OCI-LY1 (cell line): ENCODE measurements at regions not wholly inside any gene's neighbourhood (a gene's known extent, or its start where the extent isn't known, plus 50 kb on each side); places are given as distances from the start of the nearest gene placed in this dataset.

Experiments used
- H2AFZ ChIP-seq: fragments of 200-600 bp; sonication (generic), shearing (Covaris generic); 2 replicates; pipeline ENCODE4 v1.6.0; 2014; ENCODE audit warnings: antibody characterized with exemption, mild to moderate bottlenecking, low read length
- H3F3A ChIP-seq: fragments of 200-600 bp; sonication (generic), shearing (Covaris generic); 2 replicates; pipeline ENCODE4 v1.6.0; 2014; ENCODE audit warnings: mild to moderate bottlenecking, antibody characterized with exemption, low read length, moderate library complexity; ENCODE audit not compliant: insufficient read depth
- H3K27ac ChIP-seq: fragments of 200-600 bp; sonication (generic); 2 replicates; pipeline ENCODE4 v1.5.1; 2014; ENCODE audit warnings: low read length, mixed run types, mild to moderate bottlenecking, low read depth; ENCODE audit not compliant: poor library complexity, severe bottlenecking
- H3K27me3 ChIP-seq: fragments of 200-600 bp; sonication (generic); 2 replicates; pipeline ENCODE4 v1.6.0; 2014; ENCODE audit warnings: antibody characterized with exemption, mild to moderate bottlenecking, low read length, moderate library complexity; ENCODE audit not compliant: insufficient read depth
- H3K36me3 ChIP-seq: fragments of 200-600 bp; sonication (generic); 2 replicates; pipeline ENCODE4 v1.6.1; 2014; ENCODE audit warnings: mild to moderate bottlenecking, antibody characterized with exemption, low read length, moderate library complexity, mixed read lengths; ENCODE audit not compliant: insufficient read depth
- H3K4me1 ChIP-seq: fragments of 200-600 bp; sonication (generic); 2 replicates; pipeline ENCODE4 v1.5.1; 2014; ENCODE audit warnings: mild to moderate bottlenecking, low read length, moderate library complexity; ENCODE audit not compliant: insufficient read depth, severe bottlenecking
- H3K4me2 ChIP-seq: fragments of 200-600 bp; sonication (generic), shearing (Covaris generic); 2 replicates; pipeline ENCODE4 v1.6.1; 2014; ENCODE audit warnings: low read length
- H3K4me3 ChIP-seq: fragments of 200-600 bp; sonication (generic); 2 replicates; pipeline ENCODE4 v1.5.1; 2014; ENCODE audit warnings: low read length, low read depth, mild to moderate bottlenecking, mixed read lengths; ENCODE audit not compliant: poor library complexity, severe bottlenecking
- H3K79me2 ChIP-seq: fragments of 200-600 bp; shearing (Covaris generic); 2 replicates; pipeline ENCODE4 v1.6.1; 2016; ENCODE audit warnings: mixed run types, low read length, mixed read lengths; ENCODE audit not compliant: insufficient read depth
- H3K9ac ChIP-seq: fragments of 200-600 bp; sonication (generic), shearing (Covaris generic); 2 replicates; pipeline ENCODE4 v1.6.1; 2014; ENCODE audit warnings: mild to moderate bottlenecking, low read length, mixed read lengths
- H3K9me2 ChIP-seq: fragments of 200-600 bp; sonication (generic), shearing (Covaris generic); 2 replicates; pipeline ENCODE4 v1.6.1; 2014; ENCODE audit warnings: low read depth, mild to moderate bottlenecking, low read length, mixed read lengths
- H3K9me3 ChIP-seq: fragments of 200-600 bp; shearing (Covaris generic); 2 replicates; pipeline ENCODE4 v1.6.1; 2014; ENCODE audit warnings: low read length, mixed read lengths
- H4K20me1 ChIP-seq: fragments of 200-600 bp; sonication (generic), shearing (Covaris generic); 2 replicates; pipeline ENCODE4 v1.6.0; 2016; ENCODE audit warnings: mild to moderate bottlenecking, low read length; ENCODE audit not compliant: insufficient read depth
- CTCF ChIP-seq: fragments of 200-600 bp; sonication (generic), shearing (Covaris generic); IDR thresholded peaks from 2 replicates; pipeline ENCODE4 v1.5.1; 2017; ENCODE audit warnings: mild to moderate bottlenecking, antibody characterized with exemption, low read length, moderate library complexity, mixed read lengths
- EZH2 ChIP-seq: fragments of 200-600 bp; sonication (generic), shearing (Covaris generic); IDR thresholded peaks from 2 replicates; pipeline ENCODE4 v1.8.0; 2017; ENCODE audit warnings: borderline replicate concordance, mixed run types, mild to moderate bottlenecking, antibody characterized with exemption, low read length, moderate library complexity, mixed read lengths

- Histone ChIP-seq H3K79me2 (no peaks in the 10 kb centered on the region), H3K36me3 (no peaks in the 10 kb centered on the region), H3K4me1 (no peaks in the 10 kb centered on the region), H3K27me3 (no peaks in the 10 kb centered on the region), H3K27ac (no peak overlapping the region), H3K4me3 (no peak overlapping the region), H3K9me2 (no peaks in the 10 kb centered on the region), H3F3A (no peaks in the 10 kb centered on the region), H4K20me1 (no peaks in the 10 kb centered on the region), H3K4me2 (no peak overlapping the region), H3K9ac (no peak overlapping the region), H2AFZ (no peak overlapping the region), H3K9me3 (0 out of 2 replicates have a peak, but pooled peaks cover 4% of the 10 kb centered on the region)
- no peak for TF ChIP-seq CTCF
- no peak for TF ChIP-seq EZH2
These were observed 77.1 kb downstream of the YIPF5 start for GRCh38 chr5:144093400-144093799.

GRCh38 chr5:144093868-144094267 is 76.6 kb downstream of the YIPF5 start:
- Histone ChIP-seq H3F3A (no peaks in the 10 kb centered on the region), H3K9me3 (0 out of 2 replicates have a peak, but pooled peaks cover 4% of the 10 kb centered on the region), H3K9ac (no peak overlapping the region), H2AFZ (no peak overlapping the region), H3K79me2 (no peaks in the 10 kb centered on the region), H3K9me2 (no peaks in the 10 kb centered on the region), H3K4me2 (no peak overlapping the region), H3K4me1 (no peaks in the 10 kb centered on the region), H4K20me1 (no peaks in the 10 kb centered on the region), H3K4me3 (no peak overlapping the region), H3K27me3 (no peaks in the 10 kb centered on the region), H3K27ac (no peak overlapping the region), H3K36me3 (no peaks in the 10 kb centered on the region)
- TF ChIP-seq CTCF: no peak
- no peak for TF ChIP-seq EZH2

- H3K79me2 ChIP-seq: no peaks in the 10 kb centered on the region
- no peak overlapping the region for H3K27ac ChIP-seq
- H3K4me1 ChIP-seq: no peaks in the 10 kb centered on the region
- no peak overlapping the region for H2AFZ ChIP-seq
- no peaks in the 10 kb centered on the region for H3F3A ChIP-seq
- 0 out of 2 replicates have a peak, but pooled peaks cover 4% of the 10 kb centered on the region for H3K9me3 ChIP-seq
- no peaks in the 10 kb centered on the region for H4K20me1 ChIP-seq
- TF ChIP-seq CTCF (no peak), EZH2 (no peak)
- no peaks in the 10 kb centered on the region for H3K27me3 ChIP-seq
- no peaks in the 10 kb centered on the region for H3K9me2 ChIP-seq
- H3K9ac ChIP-seq: no peak overlapping the region
- no peaks in the 10 kb centered on the region for H3K36me3 ChIP-seq
- no peak overlapping the region for H3K4me2 ChIP-seq
- H3K4me3 ChIP-seq: no peak overlapping the region
These were observed 69.8 kb downstream of the YIPF5 start for GRCh38 chr5:144100702-144101101.
